Astrocyte of the spinal cord (primary cell): ENCODE measurements at regions not wholly inside any gene's neighbourhood (a gene's known extent, or its start where the extent isn't known, plus 50 kb on each side); places are given as distances from the start of the nearest gene placed in this dataset.
A peak's percentile ranks its signal among the peaks of the same experiment; 100 is the strongest.
"Not testable (repeated sequence)": the region's sequence is repeated elsewhere in the genome, so short reads cannot be mapped to it uniquely, and the experiment has no call there.

Experiments
- DNase-seq: peaks from one replicate; pipeline ENCODE4 v3.0.0; 2011; ENCODE audit warnings: low read depth, low spot score
- H3K4me3 ChIP-seq: 2 replicates; pipeline ENCODE4 v1.5.1; 2011; ENCODE audit warnings: low read depth, mild to moderate bottlenecking, low read length, moderate library complexity
- in situ Hi-C: cut with HindIII; loops from 2 replicates; pipeline ENCODE4 v1.10.0; 2017; ENCODE audit warnings: low sequenced_read_pairs
- TF ChIP-seq, protein P1 (sequence below): IDR thresholded peaks from 2 replicates; pipeline ENCODE4 v1.5.1; 2012; ENCODE audit warnings: low read depth, mild to moderate bottlenecking, low read length, inconsistent platforms

DNA sequence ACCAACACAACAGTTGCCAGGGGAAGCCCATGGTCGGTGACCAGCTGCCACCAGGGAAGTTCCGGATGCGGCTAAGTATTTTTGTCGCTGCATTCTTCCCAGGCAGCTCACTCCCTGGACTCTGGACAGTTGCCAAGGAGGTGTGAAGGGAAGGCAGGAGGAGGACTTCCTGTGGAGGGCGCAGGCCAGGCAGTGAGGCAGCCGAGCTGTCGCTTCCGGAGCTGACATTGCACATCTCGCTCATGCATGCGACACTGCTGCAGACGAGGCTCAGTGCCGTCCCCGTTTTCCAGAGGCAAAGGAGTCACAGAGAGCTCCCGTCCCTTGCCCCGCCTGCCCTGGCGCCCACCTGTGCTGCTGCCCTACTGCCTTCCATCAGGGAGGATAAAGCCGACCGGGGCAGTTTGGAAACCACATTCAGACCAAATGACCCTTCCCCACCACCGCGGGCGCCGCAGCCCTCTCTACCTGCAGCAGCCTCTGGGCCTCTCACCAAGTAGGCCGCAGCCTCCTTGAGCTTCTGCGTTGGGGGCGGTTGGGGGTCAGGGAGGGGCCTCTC lies 81.4 kb downstream of the NENF start:
- peak; percentile 58 for DNase-seq
- TF ChIP-seq, protein P1, sequence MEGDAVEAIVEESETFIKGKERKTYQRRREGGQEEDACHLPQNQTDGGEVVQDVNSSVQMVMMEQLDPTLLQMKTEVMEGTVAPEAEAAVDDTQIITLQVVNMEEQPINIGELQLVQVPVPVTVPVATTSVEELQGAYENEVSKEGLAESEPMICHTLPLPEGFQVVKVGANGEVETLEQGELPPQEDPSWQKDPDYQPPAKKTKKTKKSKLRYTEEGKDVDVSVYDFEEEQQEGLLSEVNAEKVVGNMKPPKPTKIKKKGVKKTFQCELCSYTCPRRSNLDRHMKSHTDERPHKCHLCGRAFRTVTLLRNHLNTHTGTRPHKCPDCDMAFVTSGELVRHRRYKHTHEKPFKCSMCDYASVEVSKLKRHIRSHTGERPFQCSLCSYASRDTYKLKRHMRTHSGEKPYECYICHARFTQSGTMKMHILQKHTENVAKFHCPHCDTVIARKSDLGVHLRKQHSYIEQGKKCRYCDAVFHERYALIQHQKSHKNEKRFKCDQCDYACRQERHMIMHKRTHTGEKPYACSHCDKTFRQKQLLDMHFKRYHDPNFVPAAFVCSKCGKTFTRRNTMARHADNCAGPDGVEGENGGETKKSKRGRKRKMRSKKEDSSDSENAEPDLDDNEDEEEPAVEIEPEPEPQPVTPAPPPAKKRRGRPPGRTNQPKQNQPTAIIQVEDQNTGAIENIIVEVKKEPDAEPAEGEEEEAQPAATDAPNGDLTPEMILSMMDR, result no peak
- no peak overlapping the region for H3K4me3 ChIP-seq
- in situ Hi-C loops, result no loop called here

DNA sequence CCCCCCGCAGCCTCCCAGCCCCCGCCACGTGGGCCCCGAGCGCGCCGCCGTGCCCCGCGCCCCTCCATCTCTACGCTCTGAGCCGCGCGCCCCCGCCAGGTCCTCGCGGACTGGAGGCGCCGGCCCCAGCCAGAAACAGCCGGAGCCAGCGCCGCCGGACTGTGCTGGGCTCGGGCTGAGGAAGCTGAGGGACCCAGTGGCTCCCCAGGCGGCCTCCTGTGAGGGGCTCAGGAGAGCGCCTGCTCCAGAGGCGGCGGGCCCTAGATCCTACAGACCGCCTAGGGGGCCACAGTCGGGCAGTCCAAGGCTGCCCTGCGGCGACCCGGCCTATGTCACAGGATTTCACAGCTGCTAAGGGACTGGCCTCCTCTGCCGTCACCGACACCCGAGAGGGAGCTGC lies 82.1 kb downstream of the NENF start:
- no peak overlapping the region for H3K4me3 ChIP-seq
- TF ChIP-seq, protein P1, result no peak
- no peak for DNase-seq
- in situ Hi-C loops, result no loop called here

DNA sequence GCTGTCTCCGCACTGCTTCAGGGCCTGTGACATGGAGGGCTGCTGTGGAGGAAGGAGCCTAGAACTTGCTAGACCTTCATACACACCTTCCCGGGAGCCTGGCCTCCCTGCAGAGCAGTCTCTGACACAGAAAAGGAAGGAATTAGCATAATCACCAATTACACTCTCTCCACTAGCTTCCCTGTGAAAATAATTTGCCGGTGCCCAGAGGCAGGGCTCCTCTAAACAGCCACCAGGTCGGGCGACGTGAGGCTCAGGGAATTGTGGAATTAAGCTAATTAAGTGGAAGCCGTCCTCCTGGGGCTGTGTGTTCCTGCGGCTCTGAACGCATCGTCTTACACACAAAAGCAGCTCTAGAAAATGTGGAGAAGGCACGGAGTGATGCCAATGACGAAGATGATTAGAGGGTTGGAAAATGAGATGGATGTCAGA lies 82.6 kb downstream of the NENF start:
- DNase-seq, result no peak
- TF ChIP-seq, protein P1, result no peak
- H3K4me3 ChIP-seq, result no peak overlapping the region
- in situ Hi-C loops, result no loop called here

DNA sequence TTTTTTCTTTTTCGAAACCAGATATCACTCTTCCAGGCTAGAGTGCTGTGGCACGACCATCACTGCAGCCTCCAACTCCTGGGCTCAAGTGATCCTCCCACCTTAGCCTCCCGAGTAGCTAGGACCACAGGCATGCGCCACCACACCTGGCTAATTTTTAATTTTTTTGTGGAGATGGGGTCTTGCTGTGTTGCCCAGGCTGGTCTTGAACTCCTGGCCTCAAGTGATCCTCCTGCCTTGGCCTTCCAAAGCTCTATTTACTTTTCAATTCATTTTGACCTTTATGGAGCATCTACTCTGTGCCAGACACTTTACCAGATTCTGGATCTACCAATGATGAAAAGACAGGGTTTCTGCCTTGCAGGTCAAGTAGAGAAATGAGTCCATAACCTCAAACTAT lies 83.3 kb downstream of the NENF start:
- H3K4me3 ChIP-seq, in situ Hi-C loops, DNase-seq: not testable (repeated sequence)

DNA sequence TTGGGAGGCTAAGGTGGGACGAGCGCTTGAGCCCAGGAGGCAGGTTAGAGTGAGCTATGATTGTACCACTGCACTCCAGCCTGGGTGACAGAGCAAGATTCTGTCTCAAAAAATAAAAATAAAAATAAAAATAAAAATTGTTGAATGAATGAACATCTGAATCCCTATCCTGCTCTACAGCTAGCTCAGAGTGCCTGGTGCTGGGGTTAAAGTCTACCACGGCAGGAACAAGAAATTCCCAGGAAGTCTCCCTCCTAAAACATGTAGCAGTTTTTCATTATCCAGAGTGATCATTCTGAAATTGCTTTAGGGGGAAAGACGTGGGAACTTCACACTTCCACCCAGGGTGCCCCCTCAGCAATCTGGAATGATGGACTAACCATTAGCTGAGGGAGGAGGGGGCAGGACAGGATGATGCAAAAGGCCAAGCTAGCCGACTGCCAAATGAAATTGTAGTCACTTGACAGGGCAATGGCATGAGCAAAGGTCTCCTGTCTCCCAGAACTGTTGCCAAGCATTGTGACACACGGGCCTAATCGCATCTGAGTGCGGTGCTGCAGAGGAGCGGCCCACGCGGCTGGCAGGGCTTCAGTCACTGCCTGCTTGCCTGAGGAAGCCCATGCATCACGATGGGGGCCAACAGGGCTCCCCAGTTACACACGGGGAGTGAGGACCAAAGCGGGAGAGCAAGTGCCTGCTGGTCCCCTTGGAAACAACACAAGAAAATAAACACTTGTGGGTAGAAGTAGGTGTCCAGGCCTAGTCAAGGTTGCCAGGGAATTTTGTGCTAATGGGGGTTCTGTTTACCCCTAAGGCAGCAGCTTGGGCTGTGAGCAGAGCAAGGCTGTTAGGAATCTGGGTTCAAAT lies 85.7 kb downstream of the NENF start:
- DNase-seq, result peak; percentile 59
- in situ Hi-C loops, result no loop called here
- no peak overlapping the region for H3K4me3 ChIP-seq
- TF ChIP-seq, protein P1, result no peak

DNA sequence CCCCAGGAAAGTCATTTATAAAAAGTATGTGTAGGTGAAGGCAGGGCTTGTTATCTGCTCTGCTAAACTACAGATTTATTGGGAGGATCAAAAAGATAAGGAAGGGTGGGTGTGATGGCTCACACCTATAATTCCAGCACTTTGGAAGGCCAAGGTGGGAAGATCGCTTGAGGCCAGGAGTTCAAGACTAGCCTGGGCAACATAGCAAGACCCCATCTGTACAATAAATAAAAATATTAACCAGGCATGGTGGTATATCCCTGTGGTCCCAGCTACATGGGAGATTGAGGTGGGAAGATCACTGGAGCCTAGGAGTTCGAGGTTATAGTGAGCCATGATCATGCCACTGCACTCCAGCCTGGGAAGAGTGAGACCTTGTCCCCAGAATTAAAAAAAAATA lies 86.4 kb downstream of the NENF start:
- DNase-seq, result no peak
- no peak overlapping the region for H3K4me3 ChIP-seq
- TF ChIP-seq, protein P1, result no peak
- in situ Hi-C loops, result no loop called here

DNA sequence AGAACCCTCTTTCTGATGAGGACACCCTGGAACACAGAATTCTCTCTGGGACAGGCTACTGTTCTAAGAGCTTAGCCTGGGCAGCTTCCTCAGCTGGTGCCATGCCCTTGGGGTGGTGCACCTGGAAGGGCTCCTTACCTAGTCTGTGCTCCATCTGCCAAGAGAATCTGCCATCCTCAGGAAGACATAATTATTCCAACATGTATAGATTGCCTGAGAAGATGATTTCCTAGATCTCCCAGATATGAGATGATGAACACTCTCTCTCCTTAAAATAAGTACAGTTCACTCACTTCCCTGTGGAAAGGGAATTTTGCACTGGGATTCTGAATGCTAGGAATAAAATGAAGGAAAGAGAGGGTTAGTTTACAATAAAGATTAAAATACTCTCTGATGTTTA lies 87.6 kb downstream of the NENF start:
- TF ChIP-seq, protein P1, result no peak
- DNase-seq, result no peak
- no peak overlapping the region for H3K4me3 ChIP-seq
- in situ Hi-C loops, result no loop called here
